Testis (tissue), 2 donors: ENCODE measurements at regions not wholly inside any gene's neighbourhood (a gene's known extent, or its start where the extent isn't known, plus 50 kb on each side); places are given as distances from the start of the nearest gene placed in this dataset.
"Not testable (repeated sequence)": the region's sequence is repeated elsewhere in the genome, so short reads cannot be mapped to it uniquely, and the experiment has no call there.

Experiments
- CTCF ChIP-seq, 3 experiments: fragments of 450-650 bp in 2 of 3; fragments of 200-600 bp in 1 of 3; sonication (generic) in 1 of 3; IDR thresholded peaks; one replicate each; pipeline ENCODE4 v1.5.1; 2016 to 2019; ENCODE audit warnings: antibody characterized with exemption in 3 of 3, mild to moderate bottlenecking in 2 of 3, moderate library complexity in 1 of 3
- POLR2A ChIP-seq: fragments of 450-650 bp; IDR thresholded peaks from one replicate; pipeline ENCODE4 v1.6.1; 2017; ENCODE audit warnings: antibody characterized with exemption, mild to moderate bottlenecking, moderate library complexity

- not testable (repeated sequence) for TF ChIP-seq CTCF (IDR thresholded peaks at IDR 0.05); POLR2A
Measured at GRCh38 chr5:68020461-68020969, 195.0 kb upstream of the PIK3R1 start.
